Neural cell (in vitro differentiated cells): ENCODE measurements at regions not wholly inside any gene's neighbourhood (a gene's known extent, or its start where the extent isn't known, plus 50 kb on each side); places are given as distances from the start of the nearest gene placed in this dataset.

ENCODE experiments used
- EZH2 ChIP-seq: fragments of 200-600, 300-800 bp; shearing (Covaris generic), sonication (generic); IDR thresholded peaks from 2 replicates; pipeline ENCODE4 v1.6.1; 2014; ENCODE audit warnings: antibody characterized with exemption, low read length, borderline replicate concordance, mild to moderate bottlenecking; ENCODE audit not compliant: insufficient read depth, poor library complexity, severe bottlenecking
- MXI1 ChIP-seq: fragments of 450-650 bp; conservative IDR thresholded peaks from 2 replicates; pipeline ENCODE4 v1.6.1; 2014; ENCODE audit warnings: antibody characterized with exemption, mild to moderate bottlenecking; ENCODE audit not compliant: poor library complexity, severe bottlenecking
- SMC3 ChIP-seq: fragments of 450-650 bp; conservative IDR thresholded peaks from 2 replicates; pipeline ENCODE4 v1.6.1; 2014; ENCODE audit warnings: antibody characterized with exemption, mild to moderate bottlenecking, moderate library complexity; ENCODE audit not compliant: poor library complexity
- TAF1 ChIP-seq: IDR thresholded peaks from 2 replicates; pipeline ENCODE4 v1.6.1; 2012; ENCODE audit warnings: low read depth
- TF ChIP-seq, protein P1 (sequence below): fragments of 450-650 bp; IDR thresholded peaks from 2 replicates; pipeline ENCODE4 v1.5.1; 2014; ENCODE audit warnings: antibody characterized with exemption, mild to moderate bottlenecking, moderate library complexity; ENCODE audit not compliant: poor library complexity, severe bottlenecking
- TF ChIP-seq, protein P2 (sequence below): IDR thresholded peaks from 2 replicates; pipeline ENCODE4 v1.6.1; 2012; ENCODE audit warnings: borderline replicate concordance

DNA sequence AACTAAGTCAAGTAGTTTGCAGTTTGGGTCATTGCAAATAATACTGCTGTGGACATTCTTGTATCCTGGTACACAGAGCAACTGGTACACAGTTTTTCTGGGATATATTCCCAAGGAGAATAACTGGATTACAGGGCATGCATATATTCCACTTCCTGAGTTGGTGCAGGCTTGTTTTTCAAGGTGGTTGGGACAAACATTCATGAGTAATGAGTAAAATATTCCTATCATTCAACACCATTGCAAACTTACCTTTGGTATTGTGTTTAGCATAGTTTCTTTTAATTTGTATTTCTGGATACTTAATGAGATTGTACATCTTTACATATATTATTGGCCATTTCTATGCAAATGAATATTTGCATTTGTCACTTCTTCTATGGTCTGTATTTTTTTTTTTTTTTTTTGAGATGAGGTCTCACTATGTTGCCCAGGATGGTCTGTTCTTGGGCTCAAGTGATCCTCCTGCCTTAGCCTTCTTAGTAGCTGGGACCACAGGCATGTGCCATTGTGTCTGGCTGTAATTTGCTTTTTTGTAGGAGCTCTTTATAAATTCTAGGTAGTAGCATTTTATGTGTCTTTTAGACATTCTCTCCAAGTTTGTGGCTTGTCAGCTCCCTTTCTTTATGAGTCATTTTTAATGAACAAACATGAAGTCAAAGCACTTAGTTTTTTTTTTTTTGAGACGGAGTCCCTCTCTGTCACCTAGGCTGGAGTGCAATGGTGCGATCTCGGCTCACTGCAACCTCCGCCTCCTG lies 158.7 kb downstream of the SOX4 start:
- TF ChIP-seq, protein P1, sequence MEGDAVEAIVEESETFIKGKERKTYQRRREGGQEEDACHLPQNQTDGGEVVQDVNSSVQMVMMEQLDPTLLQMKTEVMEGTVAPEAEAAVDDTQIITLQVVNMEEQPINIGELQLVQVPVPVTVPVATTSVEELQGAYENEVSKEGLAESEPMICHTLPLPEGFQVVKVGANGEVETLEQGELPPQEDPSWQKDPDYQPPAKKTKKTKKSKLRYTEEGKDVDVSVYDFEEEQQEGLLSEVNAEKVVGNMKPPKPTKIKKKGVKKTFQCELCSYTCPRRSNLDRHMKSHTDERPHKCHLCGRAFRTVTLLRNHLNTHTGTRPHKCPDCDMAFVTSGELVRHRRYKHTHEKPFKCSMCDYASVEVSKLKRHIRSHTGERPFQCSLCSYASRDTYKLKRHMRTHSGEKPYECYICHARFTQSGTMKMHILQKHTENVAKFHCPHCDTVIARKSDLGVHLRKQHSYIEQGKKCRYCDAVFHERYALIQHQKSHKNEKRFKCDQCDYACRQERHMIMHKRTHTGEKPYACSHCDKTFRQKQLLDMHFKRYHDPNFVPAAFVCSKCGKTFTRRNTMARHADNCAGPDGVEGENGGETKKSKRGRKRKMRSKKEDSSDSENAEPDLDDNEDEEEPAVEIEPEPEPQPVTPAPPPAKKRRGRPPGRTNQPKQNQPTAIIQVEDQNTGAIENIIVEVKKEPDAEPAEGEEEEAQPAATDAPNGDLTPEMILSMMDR, result no peak
- TF ChIP-seq TAF1 (no peak), EZH2 (no peak), MXI1 (no peak), SMC3 (no peak)
- TF ChIP-seq, protein P2, sequence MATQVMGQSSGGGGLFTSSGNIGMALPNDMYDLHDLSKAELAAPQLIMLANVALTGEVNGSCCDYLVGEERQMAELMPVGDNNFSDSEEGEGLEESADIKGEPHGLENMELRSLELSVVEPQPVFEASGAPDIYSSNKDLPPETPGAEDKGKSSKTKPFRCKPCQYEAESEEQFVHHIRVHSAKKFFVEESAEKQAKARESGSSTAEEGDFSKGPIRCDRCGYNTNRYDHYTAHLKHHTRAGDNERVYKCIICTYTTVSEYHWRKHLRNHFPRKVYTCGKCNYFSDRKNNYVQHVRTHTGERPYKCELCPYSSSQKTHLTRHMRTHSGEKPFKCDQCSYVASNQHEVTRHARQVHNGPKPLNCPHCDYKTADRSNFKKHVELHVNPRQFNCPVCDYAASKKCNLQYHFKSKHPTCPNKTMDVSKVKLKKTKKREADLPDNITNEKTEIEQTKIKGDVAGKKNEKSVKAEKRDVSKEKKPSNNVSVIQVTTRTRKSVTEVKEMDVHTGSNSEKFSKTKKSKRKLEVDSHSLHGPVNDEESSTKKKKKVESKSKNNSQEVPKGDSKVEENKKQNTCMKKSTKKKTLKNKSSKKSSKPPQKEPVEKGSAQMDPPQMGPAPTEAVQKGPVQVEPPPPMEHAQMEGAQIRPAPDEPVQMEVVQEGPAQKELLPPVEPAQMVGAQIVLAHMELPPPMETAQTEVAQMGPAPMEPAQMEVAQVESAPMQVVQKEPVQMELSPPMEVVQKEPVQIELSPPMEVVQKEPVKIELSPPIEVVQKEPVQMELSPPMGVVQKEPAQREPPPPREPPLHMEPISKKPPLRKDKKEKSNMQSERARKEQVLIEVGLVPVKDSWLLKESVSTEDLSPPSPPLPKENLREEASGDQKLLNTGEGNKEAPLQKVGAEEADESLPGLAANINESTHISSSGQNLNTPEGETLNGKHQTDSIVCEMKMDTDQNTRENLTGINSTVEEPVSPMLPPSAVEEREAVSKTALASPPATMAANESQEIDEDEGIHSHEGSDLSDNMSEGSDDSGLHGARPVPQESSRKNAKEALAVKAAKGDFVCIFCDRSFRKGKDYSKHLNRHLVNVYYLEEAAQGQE, result no peak
